ENCODE measurements at regions not wholly inside any gene's neighbourhood (a gene's known extent, or its start where the extent isn't known, plus 50 kb on each side); places are given as distances from the start of the nearest gene placed in this dataset.

DNA sequence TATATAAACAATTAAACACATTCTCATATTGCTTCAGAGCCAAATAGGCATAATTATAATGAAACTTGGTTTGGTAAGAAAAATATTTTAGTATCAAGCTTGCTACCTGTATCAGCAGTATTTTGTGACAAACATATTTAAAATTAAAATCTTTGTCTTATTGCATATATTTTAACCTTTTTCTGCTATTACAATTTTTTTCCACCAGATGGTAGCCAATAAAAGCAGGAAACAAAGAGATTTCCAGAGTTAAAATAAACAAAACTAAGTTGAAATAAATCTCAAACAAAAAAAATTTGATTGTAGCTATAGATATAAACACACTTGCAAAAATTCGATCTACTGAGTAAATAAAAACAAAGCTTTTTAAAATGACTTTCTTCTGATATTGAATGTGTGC lies 491.3 kb upstream of the GJE1 start:
- Histone ChIP-seq H3K36me3 (replicated peaks; ENCODE audit: insufficient read depth, low read length) (no peaks in the 10 kb centered on the region), H3F3A (ENCODE audit: insufficient read depth, low read length) (no peaks in the 10 kb centered on the region), H3K9me2 (replicated peaks; ENCODE audit: insufficient read depth, low read length) (no peaks in the 10 kb centered on the region), H3K9me3 (replicated peaks; ENCODE audit: insufficient read depth, low read length) (no peaks in the 10 kb centered on the region), H3K27me3 (replicated peaks; ENCODE audit: insufficient read depth, low read length) (no peaks in the 10 kb centered on the region), H3K4me2 (ENCODE audit: low read depth, low read length) (peak overlapping the region; percentile 16; the same call in 1 of the 2 replicates), H4K20me1 (ENCODE audit: insufficient read depth, low read length) (no peaks in the 10 kb centered on the region), H3K79me2 (ENCODE audit: low read length) (no peaks in the 10 kb centered on the region), H2AFZ (ENCODE audit: low read length) (no peak overlapping the region), H3K4me1 (ENCODE audit: low read length) (peaks cover 11% of the 10 kb centered on the region), H3K27ac (ENCODE audit: low read length) (no peak overlapping the region), H3K9ac (ENCODE audit: low read length) (no peak overlapping the region), H3K4me3 (ENCODE audit: low read length) (no peak overlapping the region)
- DNase-seq = no peak
- no peak for TF ChIP-seq EZH2 (optimal IDR thresholded peaks at IDR 0.05; ENCODE audit: low read depth, low read length)
- TF ChIP-seq, protein P1, sequence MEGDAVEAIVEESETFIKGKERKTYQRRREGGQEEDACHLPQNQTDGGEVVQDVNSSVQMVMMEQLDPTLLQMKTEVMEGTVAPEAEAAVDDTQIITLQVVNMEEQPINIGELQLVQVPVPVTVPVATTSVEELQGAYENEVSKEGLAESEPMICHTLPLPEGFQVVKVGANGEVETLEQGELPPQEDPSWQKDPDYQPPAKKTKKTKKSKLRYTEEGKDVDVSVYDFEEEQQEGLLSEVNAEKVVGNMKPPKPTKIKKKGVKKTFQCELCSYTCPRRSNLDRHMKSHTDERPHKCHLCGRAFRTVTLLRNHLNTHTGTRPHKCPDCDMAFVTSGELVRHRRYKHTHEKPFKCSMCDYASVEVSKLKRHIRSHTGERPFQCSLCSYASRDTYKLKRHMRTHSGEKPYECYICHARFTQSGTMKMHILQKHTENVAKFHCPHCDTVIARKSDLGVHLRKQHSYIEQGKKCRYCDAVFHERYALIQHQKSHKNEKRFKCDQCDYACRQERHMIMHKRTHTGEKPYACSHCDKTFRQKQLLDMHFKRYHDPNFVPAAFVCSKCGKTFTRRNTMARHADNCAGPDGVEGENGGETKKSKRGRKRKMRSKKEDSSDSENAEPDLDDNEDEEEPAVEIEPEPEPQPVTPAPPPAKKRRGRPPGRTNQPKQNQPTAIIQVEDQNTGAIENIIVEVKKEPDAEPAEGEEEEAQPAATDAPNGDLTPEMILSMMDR (IDR thresholded peaks at IDR 0.05; ENCODE audit: low read length) = no peak
- TF ChIP-seq EZH2phosphoT487 (IDR thresholded peaks at IDR 0.05; ENCODE audit: low read length) = no peak

- Histone ChIP-seq H2AFZ (ENCODE audit: low read length) (no peak overlapping the region), H3K4me1 (ENCODE audit: low read length) (peaks cover under 1% of the 10 kb centered on the region; the same call in 1 of the 2 replicates), H3K4me3 (ENCODE audit: low read length) (no peak overlapping the region), H3K27me3 (replicated peaks; ENCODE audit: insufficient read depth, low read length) (no peaks in the 10 kb centered on the region), H3K27ac (ENCODE audit: low read length) (no peak overlapping the region), H3K9ac (ENCODE audit: low read length) (no peak overlapping the region), H3F3A (ENCODE audit: insufficient read depth, low read length) (no peaks in the 10 kb centered on the region), H4K20me1 (ENCODE audit: insufficient read depth, low read length) (no peaks in the 10 kb centered on the region), H3K36me3 (replicated peaks; ENCODE audit: insufficient read depth, low read length) (no peaks in the 10 kb centered on the region), H3K79me2 (ENCODE audit: low read length) (no peaks in the 10 kb centered on the region), H3K9me3 (replicated peaks; ENCODE audit: insufficient read depth, low read length) (no peaks in the 10 kb centered on the region), H3K4me2 (ENCODE audit: low read depth, low read length) (no peak overlapping the region), H3K9me2 (replicated peaks; ENCODE audit: insufficient read depth, low read length) (no peaks in the 10 kb centered on the region)
- no peak for DNase-seq
- TF ChIP-seq EZH2 (optimal IDR thresholded peaks at IDR 0.05; ENCODE audit: low read depth, low read length) (no peak), EZH2phosphoT487 (IDR thresholded peaks at IDR 0.05; ENCODE audit: low read length) (no peak)
- TF ChIP-seq, protein P1 (IDR thresholded peaks at IDR 0.05; ENCODE audit: low read length) = no peak
Observed at GRCh38 chr6:141635621-141636020, 497.1 kb upstream of the GJE1 start.

DNA sequence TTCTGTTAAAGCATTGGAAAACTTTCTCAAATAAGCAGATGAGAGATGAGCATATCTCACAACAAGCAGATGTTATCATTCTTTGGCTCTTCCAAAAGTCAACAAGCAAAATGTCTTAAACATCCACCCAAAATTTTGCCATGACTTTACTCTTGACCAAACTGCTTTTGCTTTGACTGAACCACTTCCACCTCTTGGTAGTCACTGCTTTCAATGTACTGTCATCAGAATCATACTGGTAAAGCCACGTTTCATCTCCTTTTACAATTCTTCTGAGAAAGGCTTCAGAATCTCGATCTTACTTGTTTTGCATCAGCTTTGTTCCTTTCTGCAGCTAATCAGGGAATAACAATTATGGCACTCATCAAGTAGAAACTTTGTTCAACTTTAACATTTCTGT lies 498.5 kb upstream of the GJE1 start:
- no peak overlapping the region for H3K9ac ChIP-seq (ENCODE audit: low read length)
- no peaks in the 10 kb centered on the region for H3K9me3 ChIP-seq (replicated peaks; ENCODE audit: insufficient read depth, low read length)
- no peak overlapping the region for H3K4me2 ChIP-seq (ENCODE audit: low read depth, low read length)
- no peaks in the 10 kb centered on the region for H3K27me3 ChIP-seq (replicated peaks; ENCODE audit: insufficient read depth, low read length)
- no peak for TF ChIP-seq EZH2phosphoT487 (IDR thresholded peaks at IDR 0.05; ENCODE audit: low read length)
- TF ChIP-seq, protein P1 (IDR thresholded peaks at IDR 0.05; ENCODE audit: low read length) = no peak
- TF ChIP-seq EZH2 (optimal IDR thresholded peaks at IDR 0.05; ENCODE audit: low read depth, low read length) = no peak
- H4K20me1 ChIP-seq (ENCODE audit: insufficient read depth, low read length) = no peaks in the 10 kb centered on the region
- no peaks in the 10 kb centered on the region for H3F3A ChIP-seq (ENCODE audit: insufficient read depth, low read length)
- DNase-seq = no peak
- H3K36me3 ChIP-seq (replicated peaks; ENCODE audit: insufficient read depth, low read length) = no peaks in the 10 kb centered on the region
- H3K27ac ChIP-seq (ENCODE audit: low read length) = no peak overlapping the region
- H3K4me1 ChIP-seq (ENCODE audit: low read length) = no peaks in the 10 kb centered on the region
- no peak overlapping the region for H3K4me3 ChIP-seq (ENCODE audit: low read length)
- no peaks in the 10 kb centered on the region for H3K79me2 ChIP-seq (ENCODE audit: low read length)
- H2AFZ ChIP-seq (ENCODE audit: low read length) = no peak overlapping the region
- no peaks in the 10 kb centered on the region for H3K9me2 ChIP-seq (replicated peaks; ENCODE audit: insufficient read depth, low read length)
